Type B pancreatic cell (in vitro differentiated cells): ENCODE measurements at regions not wholly inside any gene's neighbourhood (a gene's known extent, or its start where the extent isn't known, plus 50 kb on each side); places are given as distances from the start of the nearest gene placed in this dataset.

Experiments
- DNase-seq: peaks from one replicate; pipeline ENCODE4 v3.0.0; 2021; ENCODE audit warnings: mixed read lengths; ENCODE audit not compliant: unreplicated experiment; ENCODE audit errors: extremely low spot score
- H3K27ac Mint-ChIP-seq: 2 replicates; pipeline ENCODE4 v1.8.0; 2021; ENCODE audit warnings: mild to moderate bottlenecking, mixed read lengths
- H3K27me3 Mint-ChIP-seq: 2 replicates; pipeline ENCODE4 v1.8.0; 2021; ENCODE audit warnings: mixed read lengths
- H3K36me3 Mint-ChIP-seq: 2 replicates; pipeline ENCODE4 v1.8.0; 2021; ENCODE audit warnings: mixed read lengths
- H3K4me1 Mint-ChIP-seq: one replicate; pipeline ENCODE4 v1.8.0; 2021; ENCODE audit warnings: mixed read lengths; ENCODE audit not compliant: unreplicated experiment
- H3K4me3 Mint-ChIP-seq: 2 replicates; pipeline ENCODE4 v1.8.0; 2021; ENCODE audit warnings: mild to moderate bottlenecking, mixed read lengths
- H3K9me3 Mint-ChIP-seq: 2 replicates; pipeline ENCODE4 v1.8.0; 2021; ENCODE audit warnings: mixed read lengths
- TF ChIP-seq, protein P1 (sequence below): fragments of 200-600 bp; sonication (generic); conservative IDR thresholded peaks from 2 replicates; pipeline ENCODE4 v1.5.0; 2021; ENCODE audit warnings: antibody characterized with exemption, mild to moderate bottlenecking

DNA sequence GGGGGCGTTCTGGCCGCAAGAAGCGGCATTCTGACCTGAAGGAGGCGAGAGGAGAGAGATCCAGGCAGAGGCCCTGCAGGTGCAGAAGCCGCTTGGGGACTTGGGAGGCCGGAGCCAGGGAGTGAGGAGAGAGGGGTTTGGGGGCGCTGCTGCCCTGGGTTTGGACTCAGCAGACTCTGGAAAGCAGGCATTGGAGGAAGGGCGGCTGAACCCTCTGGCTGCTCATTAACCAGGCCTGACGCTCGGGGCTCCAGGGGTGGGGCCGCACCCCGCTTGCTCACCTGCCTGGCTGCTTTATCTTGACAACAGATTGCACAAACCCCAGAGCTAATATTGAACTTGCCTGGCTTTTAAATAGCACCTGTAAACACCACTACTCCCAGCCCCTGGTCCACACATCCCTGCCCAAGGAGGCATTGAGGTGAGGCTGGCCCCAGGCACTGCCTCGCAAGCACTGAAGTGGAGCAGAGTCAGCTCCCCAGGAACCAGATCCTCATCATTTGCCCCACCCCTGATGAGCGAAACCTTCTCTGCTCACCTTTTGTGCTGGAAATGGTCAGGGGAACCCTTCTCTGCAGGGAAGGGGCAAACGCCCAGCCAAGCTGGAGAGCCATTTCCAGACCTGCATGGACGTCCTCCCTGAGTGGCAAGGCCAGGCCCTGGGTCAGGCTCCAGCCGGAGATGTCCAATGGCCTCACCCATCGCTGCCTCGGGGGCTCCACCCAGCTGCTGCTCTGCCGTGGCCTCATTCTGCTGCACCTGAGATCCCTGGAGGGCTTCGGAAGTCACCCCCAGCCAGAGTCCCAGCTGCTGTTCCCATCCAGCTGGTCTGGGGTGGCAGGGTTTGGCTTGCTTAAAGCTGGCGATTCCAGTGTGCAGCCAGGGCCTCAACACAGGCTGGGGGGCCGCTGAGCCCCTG lies 190.2 kb upstream of the GSE1 start:
- TF ChIP-seq, protein P1, sequence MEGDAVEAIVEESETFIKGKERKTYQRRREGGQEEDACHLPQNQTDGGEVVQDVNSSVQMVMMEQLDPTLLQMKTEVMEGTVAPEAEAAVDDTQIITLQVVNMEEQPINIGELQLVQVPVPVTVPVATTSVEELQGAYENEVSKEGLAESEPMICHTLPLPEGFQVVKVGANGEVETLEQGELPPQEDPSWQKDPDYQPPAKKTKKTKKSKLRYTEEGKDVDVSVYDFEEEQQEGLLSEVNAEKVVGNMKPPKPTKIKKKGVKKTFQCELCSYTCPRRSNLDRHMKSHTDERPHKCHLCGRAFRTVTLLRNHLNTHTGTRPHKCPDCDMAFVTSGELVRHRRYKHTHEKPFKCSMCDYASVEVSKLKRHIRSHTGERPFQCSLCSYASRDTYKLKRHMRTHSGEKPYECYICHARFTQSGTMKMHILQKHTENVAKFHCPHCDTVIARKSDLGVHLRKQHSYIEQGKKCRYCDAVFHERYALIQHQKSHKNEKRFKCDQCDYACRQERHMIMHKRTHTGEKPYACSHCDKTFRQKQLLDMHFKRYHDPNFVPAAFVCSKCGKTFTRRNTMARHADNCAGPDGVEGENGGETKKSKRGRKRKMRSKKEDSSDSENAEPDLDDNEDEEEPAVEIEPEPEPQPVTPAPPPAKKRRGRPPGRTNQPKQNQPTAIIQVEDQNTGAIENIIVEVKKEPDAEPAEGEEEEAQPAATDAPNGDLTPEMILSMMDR: no peak
- no peaks in the 10 kb centered on the region for H3K36me3 Mint-ChIP-seq
- peaks cover 27% of the 10 kb centered on the region for H3K4me1 Mint-ChIP-seq
- peak overlapping the region; percentile 88 for H3K27ac Mint-ChIP-seq
- H3K4me3 Mint-ChIP-seq: peak overlapping the region; percentile 75
- no peaks in the 10 kb centered on the region for H3K9me3 Mint-ChIP-seq
- no peaks in the 10 kb centered on the region for H3K27me3 Mint-ChIP-seq
- no peak for DNase-seq

DNA sequence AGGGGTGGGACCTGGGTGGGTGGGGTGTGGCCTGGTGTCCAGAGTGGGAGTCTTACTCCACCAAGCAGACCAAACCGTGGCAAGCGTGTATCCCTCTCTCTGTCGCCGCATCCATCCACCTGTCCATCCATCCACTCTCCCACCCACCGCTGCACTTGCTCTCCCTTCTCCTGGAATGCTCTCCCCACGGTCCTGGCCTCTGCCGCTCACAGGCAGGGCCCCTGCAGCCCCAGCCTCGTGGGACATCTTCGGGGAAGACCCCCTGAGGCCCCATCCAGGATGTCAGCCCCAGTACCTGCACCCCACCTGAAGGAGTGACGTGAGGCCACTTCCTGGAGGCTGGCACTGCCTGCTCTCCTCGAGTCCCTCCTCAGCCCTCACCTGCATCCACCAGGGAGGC lies 189.5 kb upstream of the GSE1 start:
- Mint-ChIP-seq H3K4me1 (peaks cover 23% of the 10 kb centered on the region), H3K27me3 (no peaks in the 10 kb centered on the region), H3K4me3 (no peak overlapping the region), H3K27ac (peak overlapping the region; percentile 61), H3K36me3 (no peaks in the 10 kb centered on the region), H3K9me3 (no peaks in the 10 kb centered on the region)
- TF ChIP-seq, protein P1: no peak
- no peak for DNase-seq

DNA sequence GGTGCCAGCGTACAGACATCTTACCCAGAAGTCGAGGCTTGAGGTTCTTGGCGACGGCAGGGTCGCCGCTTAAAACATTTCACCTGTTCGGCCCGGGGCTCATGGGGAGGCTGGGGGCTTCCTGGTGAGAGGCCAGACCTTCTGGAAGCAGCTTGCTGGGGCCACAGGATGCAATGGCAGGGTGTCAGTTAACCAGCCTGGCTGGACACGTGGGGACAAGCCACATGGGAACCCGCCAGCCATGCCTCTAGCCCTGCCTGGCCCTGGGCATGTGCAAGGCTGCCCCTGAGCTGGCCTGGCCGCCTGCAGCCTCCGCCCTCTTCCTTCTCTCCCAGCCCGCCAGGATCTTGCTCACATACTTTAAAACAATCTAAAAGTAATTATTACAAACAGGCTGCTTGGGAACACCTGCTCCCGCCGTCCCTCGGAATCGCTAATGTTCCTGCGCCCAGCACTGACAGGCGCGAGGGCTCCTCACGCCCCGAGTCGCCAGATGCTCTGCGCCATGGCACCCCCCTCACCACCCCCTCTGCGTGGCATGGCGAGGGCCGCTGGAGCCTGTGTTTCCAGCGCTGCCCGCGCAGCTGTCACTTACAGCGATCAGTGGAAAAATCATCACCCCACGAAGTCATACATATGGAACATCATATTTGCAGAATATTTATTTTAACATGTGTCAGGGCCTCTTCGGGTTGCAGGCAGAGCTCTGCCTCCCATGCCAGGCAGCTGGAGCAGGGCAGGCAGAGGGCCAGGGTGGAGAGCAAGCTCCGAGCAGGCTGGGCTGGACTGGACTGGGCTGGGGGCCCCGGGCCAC lies 188.7 kb upstream of the GSE1 start:
- DNase-seq: no peak

DNA sequence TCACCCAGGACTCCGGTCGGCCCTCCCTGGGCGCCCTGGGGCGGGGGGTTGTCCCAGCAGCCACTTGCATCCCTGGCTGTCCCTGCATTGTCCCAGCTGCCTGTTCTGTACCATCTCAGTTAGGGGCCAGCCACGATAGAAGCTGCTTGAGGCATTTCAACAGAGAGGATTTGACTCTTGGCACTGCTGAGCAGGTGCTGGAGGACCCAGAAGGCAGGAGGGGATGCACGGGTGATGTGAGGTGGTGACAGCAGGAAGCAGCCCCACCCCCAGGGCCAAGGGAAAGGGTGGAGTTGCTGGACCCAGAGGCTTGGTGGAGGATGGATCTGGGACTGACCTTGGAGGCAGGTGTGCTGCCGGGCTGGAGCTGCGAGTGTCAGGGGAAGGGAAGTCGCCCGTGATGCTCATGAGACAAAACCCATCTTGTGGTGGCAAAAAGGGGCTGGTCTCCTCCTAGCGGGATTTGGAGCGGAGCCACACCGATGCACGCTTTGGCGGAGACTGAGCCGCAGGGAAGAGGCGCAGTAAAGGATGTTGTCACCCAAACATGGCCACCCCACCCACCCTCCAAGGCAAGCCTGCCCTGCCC lies 188.0 kb upstream of the GSE1 start:
- Mint-ChIP-seq H3K36me3 (no peaks in the 10 kb centered on the region), H3K27ac (no peak overlapping the region), H3K4me1 (peaks cover 26% of the 10 kb centered on the region), H3K9me3 (no peaks in the 10 kb centered on the region), H3K27me3 (no peaks in the 10 kb centered on the region), H3K4me3 (no peak overlapping the region)
- no peak for DNase-seq
- TF ChIP-seq, protein P1: no peak

More for the DNA sequence above, 188.7 kb upstream of the GSE1 start:
- Mint-ChIP-seq H3K9me3 (no peaks in the 10 kb centered on the region), H3K4me1 (peaks cover 20% of the 10 kb centered on the region), H3K4me3 (no peak overlapping the region), H3K36me3 (no peaks in the 10 kb centered on the region), H3K27me3 (no peaks in the 10 kb centered on the region), H3K27ac (no peak overlapping the region)
- TF ChIP-seq, protein P1: no peak

DNA sequence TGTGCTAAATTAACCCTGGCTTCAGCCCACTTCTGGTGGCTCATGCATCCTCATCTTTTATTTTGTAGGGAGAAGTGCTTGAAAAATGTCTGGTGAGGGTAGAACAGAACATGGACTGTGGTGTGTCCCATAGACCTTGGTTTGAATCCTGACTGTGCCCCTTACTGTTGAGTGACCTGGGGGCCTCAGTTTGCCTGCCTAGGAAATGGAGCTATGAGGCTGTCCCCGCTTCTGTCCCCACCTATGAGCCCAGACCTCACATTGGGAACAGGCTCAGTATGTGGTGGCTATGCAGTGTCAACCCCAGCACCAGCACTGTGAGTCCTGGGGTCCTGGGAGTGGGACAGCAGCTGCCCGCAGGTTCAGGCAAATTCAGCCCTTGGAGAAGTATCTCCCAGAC lies 186.3 kb upstream of the GSE1 start:
- DNase-seq: no peak
- no peaks in the 10 kb centered on the region for H3K9me3 Mint-ChIP-seq
- no peaks in the 10 kb centered on the region for H3K27me3 Mint-ChIP-seq
- H3K4me1 Mint-ChIP-seq: peaks cover 26% of the 10 kb centered on the region
- no peak overlapping the region for H3K4me3 Mint-ChIP-seq
- no peak overlapping the region for H3K27ac Mint-ChIP-seq
- TF ChIP-seq, protein P1: no peak
- no peaks in the 10 kb centered on the region for H3K36me3 Mint-ChIP-seq
